Adrenal gland (tissue), 5 donors: ENCODE measurements at regions not wholly inside any gene's neighbourhood (a gene's known extent, or its start where the extent isn't known, plus 50 kb on each side); places are given as distances from the start of the nearest gene placed in this dataset.

Experiments
- CTCF ChIP-seq, 6 experiments: fragments of 450-650 bp in 4 of 6; fragments of 200-600 bp in 2 of 6; sonication (generic) in 1 of 6; IDR thresholded peaks; 1 replicate in 5 of 6; 2 replicates in 1 of 6; pipeline versions ENCODE4 v1.5.1 to v1.8.0; 2016 to 2021; ENCODE audit warnings: antibody characterized with exemption in 6 of 6, mild to moderate bottlenecking in 2 of 6, moderate library complexity in 1 of 6
- POLR2A ChIP-seq, 2 donors: fragments of 450-650 bp; IDR thresholded peaks; one replicate each; pipeline ENCODE4 v1.6.1; 2017; ENCODE audit warnings: antibody characterized with exemption in 2 of 2, mild to moderate bottlenecking in 2 of 2, moderate library complexity in 1 of 2
- donor health status: DM: no; HTN: no; CAD: no.

GRCh38 chr5:143694357-143694756, 117.6 kb upstream of the HMHB1 start:
- TF ChIP-seq CTCF (IDR thresholded peaks at IDR 0.05) (no peak), POLR2A (IDR thresholded peaks at IDR 0.05) (no peak)
